ENCODE measurements at regions not wholly inside any gene's neighbourhood (a gene's known extent, or its start where the extent isn't known, plus 50 kb on each side); places are given as distances from the start of the nearest gene placed in this dataset.

- TF ChIP-seq POLR2A (IDR thresholded peaks at IDR 0.05; ENCODE audit: low read depth, low read length) (no peak), NFE2L2 (IDR thresholded peaks at IDR 0.05; ENCODE audit: low read depth, low read length) (no peak), MXI1 (IDR thresholded peaks at IDR 0.05; ENCODE audit: borderline replicate concordance, low read depth, low read length) (no peak), CTCF (conservative IDR thresholded peaks at IDR 0.05; ENCODE audit: low read depth, low read length) (no peak), MAZ (IDR thresholded peaks at IDR 0.05; ENCODE audit: borderline replicate concordance, low read depth, low read length) (no peak), SMC3 (IDR thresholded peaks at IDR 0.05; ENCODE audit: low read depth, low read length) (no peak), RAD21 (IDR thresholded peaks at IDR 0.05; ENCODE audit: low read length) (no peak), USF2 (IDR thresholded peaks at IDR 0.05; ENCODE audit: low read depth, low read length) (no peak), RFX5 (IDR thresholded peaks at IDR 0.05; ENCODE audit: low read depth, low read length) (no peak), BHLHE40 (IDR thresholded peaks at IDR 0.05; ENCODE audit: low read depth, low read length) (no peak), MAFK (IDR thresholded peaks at IDR 0.05; ENCODE audit: low read depth, low read length) (no peak), RCOR1 (IDR thresholded peaks at IDR 0.05; ENCODE audit: insufficient replicate concordance, low read length) (no peak)
Observed at GRCh38 chr5:37979559-37979958, 139.7 kb upstream of the GDNF start.
